DND-41 (cell line): ENCODE measurements at regions not wholly inside any gene's neighbourhood (a gene's known extent, or its start where the extent isn't known, plus 50 kb on each side); places are given as distances from the start of the nearest gene placed in this dataset.

Source experiments
- ATAC-seq: fragments of 200-7000 bp; cut with Tn5 transposase; 3 replicates; pipeline ENCODE4 v1.9.1; 2021; ENCODE audit warnings: low read depth; ENCODE audit not compliant: insufficient read depth
- DNase-seq: peaks from one replicate; pipeline ENCODE4 v3.0.0-alpha.2; 2020
- H2AFZ ChIP-seq: 2 replicates; pipeline ENCODE4 v1.6.0; 2012; ENCODE audit warnings: low read depth, low read length
- H3K27ac ChIP-seq: 2 replicates; pipeline ENCODE4 v1.5.1; 2012; ENCODE audit warnings: low read length, inconsistent platforms
- H3K27me3 ChIP-seq: fragments of 200-600 bp; sonication (generic); 2 replicates; pipeline ENCODE4 v1.6.0; 2012; ENCODE audit warnings: low read length, mild to moderate bottlenecking, inconsistent platforms; ENCODE audit not compliant: insufficient read depth, poor library complexity
- H3K36me3 ChIP-seq: 2 replicates; pipeline ENCODE4 v1.5.1; 2012; ENCODE audit warnings: low read length, inconsistent platforms; ENCODE audit not compliant: insufficient read depth
- H3K4me1 ChIP-seq: 2 replicates; pipeline ENCODE4 v1.5.1; 2012; ENCODE audit warnings: mild to moderate bottlenecking, low read length; ENCODE audit not compliant: insufficient read depth
- H3K4me2 ChIP-seq: 2 replicates; pipeline ENCODE4 v1.6.0; 2012; ENCODE audit warnings: mild to moderate bottlenecking, moderate library complexity, low read length, inconsistent platforms; ENCODE audit not compliant: insufficient read depth
- H3K4me3 ChIP-seq, 2 experiments: fragments of 200-600 bp in 1 of 2; shearing (Covaris generic) in 1 of 2; 2 replicates each; pipeline ENCODE4 v1.5.1; 2012 to 2016; ENCODE audit warnings: inconsistent platforms in 2 of 2, low read length in 2 of 2, mild to moderate bottlenecking in 2 of 2, low read depth in 1 of 2, moderate library complexity in 1 of 2
- H3K79me2 ChIP-seq: 2 replicates; pipeline ENCODE4 v1.6.0; 2012; ENCODE audit warnings: low read length, inconsistent platforms; ENCODE audit not compliant: insufficient read depth
- H3K9ac ChIP-seq: 2 replicates; pipeline ENCODE4 v1.6.0; 2012; ENCODE audit warnings: low read depth, mild to moderate bottlenecking, inconsistent platforms, low read length, moderate library complexity
- H3K9me3 ChIP-seq: 2 replicates; pipeline ENCODE4 v1.5.1; 2012; ENCODE audit warnings: low read length, moderate library complexity, mild to moderate bottlenecking, inconsistent platforms; ENCODE audit not compliant: insufficient read depth, severe bottlenecking
- H4K20me1 ChIP-seq: 2 replicates; pipeline ENCODE4 v1.6.0; 2012; ENCODE audit warnings: low read length; ENCODE audit not compliant: insufficient read depth
- EZH2 ChIP-seq: IDR thresholded peaks from 3 replicates; pipeline ENCODE4 v1.6.1; 2012; ENCODE audit warnings: borderline replicate concordance, low read depth, mild to moderate bottlenecking, moderate library complexity, low read length, inconsistent platforms; ENCODE audit not compliant: severe bottlenecking
- TF ChIP-seq, protein P1 (sequence below): IDR thresholded peaks from 2 replicates; pipeline ENCODE4 v1.5.1; 2012; ENCODE audit warnings: borderline replicate concordance, low read length, moderate library complexity, mild to moderate bottlenecking; ENCODE audit not compliant: poor library complexity, severe bottlenecking; ENCODE audit errors: extremely low read depth

DNA sequence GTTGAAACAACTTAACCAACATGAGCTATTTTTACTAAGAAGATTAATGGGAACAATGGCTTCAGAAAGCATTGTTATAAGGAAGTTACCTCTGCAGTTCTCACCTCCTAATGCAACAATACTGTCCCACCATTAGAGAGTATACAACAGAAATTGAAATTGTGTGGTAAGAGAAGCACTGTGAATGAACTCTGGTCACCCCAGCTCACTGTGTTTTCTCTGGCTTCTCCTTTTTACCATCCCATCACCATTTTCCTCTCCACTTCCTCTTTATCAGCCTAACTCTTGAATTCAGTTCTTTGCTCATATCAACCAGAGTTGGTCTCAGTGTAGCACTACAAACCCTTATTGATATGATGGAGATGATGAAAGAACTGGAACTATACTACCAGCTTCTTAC lies 138.0 kb upstream of the POU2AF2 start:
- Histone ChIP-seq H3K4me3 (no peak overlapping the region), H3K27ac (no peak overlapping the region), H2AFZ (no peak overlapping the region), H3K79me2 (no peaks in the 10 kb centered on the region), H3K27me3 (no peaks in the 10 kb centered on the region), H3K9ac (no peak overlapping the region), H3K9me3 (no peaks in the 10 kb centered on the region), H3K36me3 (no peaks in the 10 kb centered on the region), H4K20me1 (no peaks in the 10 kb centered on the region), H3K4me2 (no peak overlapping the region), H3K4me1 (no peaks in the 10 kb centered on the region)
- TF ChIP-seq, protein P1, sequence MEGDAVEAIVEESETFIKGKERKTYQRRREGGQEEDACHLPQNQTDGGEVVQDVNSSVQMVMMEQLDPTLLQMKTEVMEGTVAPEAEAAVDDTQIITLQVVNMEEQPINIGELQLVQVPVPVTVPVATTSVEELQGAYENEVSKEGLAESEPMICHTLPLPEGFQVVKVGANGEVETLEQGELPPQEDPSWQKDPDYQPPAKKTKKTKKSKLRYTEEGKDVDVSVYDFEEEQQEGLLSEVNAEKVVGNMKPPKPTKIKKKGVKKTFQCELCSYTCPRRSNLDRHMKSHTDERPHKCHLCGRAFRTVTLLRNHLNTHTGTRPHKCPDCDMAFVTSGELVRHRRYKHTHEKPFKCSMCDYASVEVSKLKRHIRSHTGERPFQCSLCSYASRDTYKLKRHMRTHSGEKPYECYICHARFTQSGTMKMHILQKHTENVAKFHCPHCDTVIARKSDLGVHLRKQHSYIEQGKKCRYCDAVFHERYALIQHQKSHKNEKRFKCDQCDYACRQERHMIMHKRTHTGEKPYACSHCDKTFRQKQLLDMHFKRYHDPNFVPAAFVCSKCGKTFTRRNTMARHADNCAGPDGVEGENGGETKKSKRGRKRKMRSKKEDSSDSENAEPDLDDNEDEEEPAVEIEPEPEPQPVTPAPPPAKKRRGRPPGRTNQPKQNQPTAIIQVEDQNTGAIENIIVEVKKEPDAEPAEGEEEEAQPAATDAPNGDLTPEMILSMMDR = no peak
- TF ChIP-seq EZH2 = no peak
- ATAC-seq = no peak
- DNase-seq = no peak

DNA sequence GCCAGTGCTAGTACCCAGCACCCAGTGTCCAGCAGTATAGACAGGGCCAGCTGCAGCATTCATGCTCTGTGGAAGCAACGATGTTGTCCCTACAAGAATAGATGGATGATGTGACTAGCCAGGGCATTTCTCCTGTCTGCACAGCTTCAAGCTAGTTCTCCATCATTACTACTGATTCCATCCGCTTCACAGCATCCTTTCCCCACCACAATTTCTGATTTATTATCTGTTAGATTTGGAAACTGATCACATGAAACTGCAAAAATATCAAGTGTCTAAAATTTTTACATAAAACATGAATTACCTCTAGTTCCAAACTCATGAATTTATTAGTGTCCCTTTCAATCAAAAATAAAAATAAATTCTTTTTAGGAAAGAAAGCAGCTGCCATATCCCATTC lies 138.9 kb upstream of the POU2AF2 start:
- H2AFZ ChIP-seq = no peak overlapping the region
- H3K27ac ChIP-seq = no peak overlapping the region
- no peaks in the 10 kb centered on the region for H3K4me1 ChIP-seq
- H3K36me3 ChIP-seq = no peaks in the 10 kb centered on the region
- no peaks in the 10 kb centered on the region for H3K79me2 ChIP-seq
- H4K20me1 ChIP-seq = no peaks in the 10 kb centered on the region
- no peaks in the 10 kb centered on the region for H3K27me3 ChIP-seq
- H3K9me3 ChIP-seq = no peaks in the 10 kb centered on the region
- no peak overlapping the region for H3K4me2 ChIP-seq
- no peak overlapping the region for H3K4me3 ChIP-seq
- ATAC-seq = no peak
- TF ChIP-seq, protein P1 = no peak
- no peak for TF ChIP-seq EZH2
- DNase-seq = no peak
- no peak overlapping the region for H3K9ac ChIP-seq

DNA sequence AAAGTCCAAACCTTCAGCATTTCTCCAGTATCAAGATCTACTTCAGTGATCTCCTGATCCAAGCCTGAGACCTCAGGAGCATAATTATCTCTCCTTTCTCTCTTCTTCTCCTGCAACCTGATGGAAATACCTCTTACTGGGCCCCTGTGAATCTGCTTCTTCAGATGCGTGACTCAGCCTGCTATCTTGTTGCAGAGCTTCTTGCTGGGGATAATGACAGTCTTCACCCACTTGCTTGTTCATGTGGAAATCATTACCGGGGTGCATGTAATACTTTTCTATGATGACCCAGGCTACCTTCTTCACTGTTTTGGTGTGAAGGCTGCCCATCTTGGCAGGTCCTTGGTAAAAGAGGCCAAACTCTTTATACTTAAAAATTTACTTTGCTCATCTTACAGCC lies 140.0 kb upstream of the POU2AF2 start:
- TF ChIP-seq, protein P1 = no peak
- no peak for TF ChIP-seq EZH2
- no peak for ATAC-seq
- DNase-seq = no peak
- Histone ChIP-seq H3K4me1 (no peaks in the 10 kb centered on the region), H3K27me3 (no peaks in the 10 kb centered on the region), H4K20me1 (no peaks in the 10 kb centered on the region), H3K27ac (no peak overlapping the region), H3K4me3 (no peak overlapping the region), H3K4me2 (no peak overlapping the region), H3K9ac (no peak overlapping the region), H3K79me2 (no peaks in the 10 kb centered on the region), H2AFZ (no peak overlapping the region), H3K36me3 (no peaks in the 10 kb centered on the region), H3K9me3 (no peaks in the 10 kb centered on the region)

DNA sequence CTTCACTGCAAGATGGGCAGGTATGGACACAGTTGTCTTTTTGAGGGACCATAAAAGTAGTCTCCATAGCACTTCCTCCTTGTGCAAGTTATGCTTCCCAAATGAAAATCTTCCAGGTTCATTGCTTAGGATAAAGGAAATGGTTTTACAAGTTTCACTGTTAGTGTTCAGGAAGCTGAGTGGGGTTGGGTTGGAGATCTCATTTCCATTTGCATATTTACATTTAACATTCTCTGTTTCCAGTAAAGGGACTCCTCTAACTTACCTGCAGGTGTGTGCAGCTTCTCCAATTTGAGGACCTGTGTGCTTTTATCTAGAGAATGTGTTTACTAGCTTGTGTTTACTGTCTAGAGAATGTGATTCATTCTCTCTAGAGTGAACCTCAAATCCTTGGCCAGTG lies 141.3 kb upstream of the POU2AF2 start:
- Histone ChIP-seq H3K9ac (no peak overlapping the region), H3K36me3 (no peaks in the 10 kb centered on the region), H3K4me2 (no peak overlapping the region), H3K4me1 (no peaks in the 10 kb centered on the region), H3K4me3 (no peak overlapping the region), H3K27me3 (no peaks in the 10 kb centered on the region), H3K9me3 (no peaks in the 10 kb centered on the region), H4K20me1 (no peaks in the 10 kb centered on the region), H3K27ac (no peak overlapping the region), H2AFZ (no peak overlapping the region), H3K79me2 (no peaks in the 10 kb centered on the region)
- ATAC-seq (no peak), DNase-seq (no peak)
- no peak for TF ChIP-seq EZH2
- TF ChIP-seq, protein P1 = no peak
